ENCODE measurements at regions not wholly inside any gene's neighbourhood (a gene's known extent, or its start where the extent isn't known, plus 50 kb on each side); places are given as distances from the start of the nearest gene placed in this dataset.
"Not testable (repeated sequence)": the region's sequence is repeated elsewhere in the genome, so short reads cannot be mapped to it uniquely, and the experiment has no call there.

DNA sequence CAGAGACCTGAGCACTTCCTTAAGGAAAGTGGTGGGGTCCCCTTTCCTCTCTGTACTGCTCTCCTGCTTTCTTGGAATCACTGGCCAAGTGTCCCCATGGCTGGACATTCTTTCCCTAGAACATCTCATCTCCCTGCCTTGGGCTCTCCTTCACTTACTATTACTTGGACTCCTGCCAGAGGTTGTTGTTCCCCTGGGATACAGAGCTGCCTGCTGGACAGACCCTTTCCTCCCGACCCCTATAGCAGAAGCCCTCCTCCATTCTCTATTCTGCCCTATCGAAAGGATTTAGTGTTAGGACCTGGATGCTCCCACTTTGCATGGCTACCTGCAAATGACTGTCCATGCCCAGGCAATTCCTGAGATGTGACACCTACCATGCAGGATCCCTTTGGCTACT is 164.3 kb upstream of the PODXL start:
- no peak for DNase-seq

DNA sequence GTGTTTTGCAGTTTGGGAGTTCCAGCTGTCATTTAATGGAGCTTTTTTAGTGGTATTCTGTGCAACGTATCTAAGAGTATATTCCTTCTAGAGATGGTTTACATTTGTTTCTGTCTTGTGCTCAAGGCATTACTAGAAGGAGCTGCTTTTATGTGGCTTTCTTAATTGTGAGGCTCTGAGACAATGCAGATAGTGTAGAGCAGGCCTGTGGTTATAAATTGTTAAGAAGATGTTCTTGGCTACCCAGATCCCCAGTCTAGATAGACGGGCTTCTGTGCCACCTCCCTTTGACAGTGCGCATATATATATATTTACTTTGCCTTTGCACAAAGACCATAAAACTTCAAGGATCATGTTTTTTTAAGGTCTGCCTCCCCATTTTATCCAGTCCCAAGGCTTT is 160.8 kb upstream of the PODXL start:
- DNase-seq = no peak

DNA sequence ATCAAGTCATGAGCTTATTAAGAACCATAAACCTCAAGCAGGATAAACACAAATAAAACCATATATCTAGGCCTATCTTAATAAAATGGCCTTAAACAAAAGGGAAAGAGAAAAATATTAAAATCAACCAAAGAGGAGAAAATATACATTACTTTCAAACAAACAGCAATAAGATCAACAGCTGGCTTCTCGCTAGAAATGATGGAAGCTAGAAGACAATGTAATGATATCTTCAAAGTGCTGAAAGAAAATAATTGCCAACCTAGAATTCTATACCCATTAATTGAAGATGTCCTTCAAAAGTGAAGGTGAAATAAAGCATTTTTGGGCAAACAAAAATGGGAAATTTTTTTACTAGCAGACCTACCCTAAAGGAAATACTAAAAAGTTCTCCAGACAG is 142.9 kb upstream of the PODXL start:
- DNase-seq = no peak

DNA sequence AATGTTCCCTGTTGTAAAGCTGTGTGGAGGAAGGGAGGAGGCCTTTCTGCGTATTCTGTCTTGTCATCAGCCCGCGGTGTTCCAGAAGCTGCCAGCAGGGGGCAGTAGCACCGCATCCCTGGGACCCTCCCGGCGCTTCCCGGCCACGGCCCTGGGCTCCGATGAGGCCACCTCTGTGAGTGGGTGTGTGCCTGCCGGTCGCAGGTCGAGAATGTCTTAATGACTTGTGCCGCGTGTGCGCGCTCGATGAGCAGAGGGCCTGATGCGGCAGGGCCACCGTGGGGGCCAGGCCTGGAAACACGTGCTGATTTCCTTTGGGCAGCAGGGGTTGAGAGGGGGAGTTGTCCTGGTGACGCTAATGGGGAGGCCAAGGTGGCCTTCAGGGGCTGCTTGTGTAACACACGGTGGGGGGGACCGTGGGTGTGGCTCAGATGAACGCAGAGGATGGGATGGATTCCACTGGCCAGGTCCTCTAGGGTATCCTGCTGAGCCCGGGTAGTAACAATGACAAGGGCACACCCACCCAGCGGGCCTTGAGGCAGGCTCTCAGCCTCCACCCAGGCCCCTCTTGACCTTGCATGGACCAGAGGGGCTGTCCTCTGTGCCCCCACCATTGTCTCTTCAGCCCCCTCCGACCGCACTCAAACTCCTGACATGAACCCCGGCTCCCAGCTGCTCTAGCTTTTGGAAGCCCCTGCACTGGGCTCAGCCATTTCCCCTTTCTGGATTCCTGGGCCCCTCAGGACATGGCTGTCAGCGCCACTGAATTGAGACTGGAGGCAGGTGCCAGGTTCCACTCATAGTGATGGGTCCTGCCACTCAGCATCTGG is 135.9 kb upstream of the PODXL start:
- DNase-seq = peak; percentile 33

DNA sequence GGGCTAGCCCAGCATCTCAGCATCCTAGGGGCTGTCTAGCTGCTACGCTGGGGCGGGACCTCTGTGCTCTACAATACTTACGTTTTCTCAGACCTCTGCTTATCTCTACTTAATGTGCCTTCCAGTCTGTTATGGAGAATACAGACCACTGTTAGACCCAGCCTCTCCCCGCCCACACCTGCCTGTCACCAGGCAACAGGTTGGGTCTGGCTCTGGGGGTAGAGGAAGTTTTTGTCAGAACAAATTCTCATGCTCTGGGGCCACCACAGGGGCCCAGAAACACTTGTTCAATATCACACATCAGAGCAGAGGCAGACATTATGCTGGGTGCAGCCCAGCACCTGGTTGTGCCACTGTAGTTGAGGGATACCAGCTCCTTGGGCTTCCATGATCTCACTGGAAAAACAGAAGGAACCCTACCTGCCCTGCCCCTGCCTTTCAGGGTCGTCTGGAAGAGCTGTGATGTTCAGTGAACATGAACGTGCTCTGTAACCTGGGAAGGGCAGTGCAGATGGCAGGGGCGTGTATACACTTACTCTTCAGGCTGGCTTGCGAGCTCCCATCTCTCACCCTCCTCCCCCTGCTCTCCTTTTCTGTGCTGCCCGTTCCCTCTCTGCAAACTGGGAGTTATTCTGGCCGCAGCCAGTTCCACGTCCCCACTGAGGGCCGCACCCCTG is 135.2 kb upstream of the PODXL start:
- DNase-seq = no peak

DNA sequence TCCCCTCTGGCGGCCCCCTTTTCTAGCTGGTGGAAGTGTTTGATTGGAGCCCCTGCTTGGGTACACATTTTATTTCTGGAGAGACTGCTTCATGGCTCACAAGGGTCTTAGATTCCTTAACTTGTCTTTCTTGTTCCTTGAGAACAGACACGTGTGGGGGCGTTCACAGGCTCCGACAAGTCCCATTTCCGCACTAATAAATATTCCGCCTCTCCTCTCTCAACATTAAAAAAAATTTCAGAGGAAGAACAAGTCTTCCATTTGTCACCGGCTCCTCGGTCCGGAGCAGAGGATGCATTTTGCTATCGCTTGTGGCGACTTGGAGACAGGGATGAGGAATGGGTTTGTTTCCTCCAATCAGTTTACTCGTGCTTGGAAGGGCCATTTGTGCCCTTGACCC is 134.0 kb upstream of the PODXL start:
- DNase-seq = no peak

DNA sequence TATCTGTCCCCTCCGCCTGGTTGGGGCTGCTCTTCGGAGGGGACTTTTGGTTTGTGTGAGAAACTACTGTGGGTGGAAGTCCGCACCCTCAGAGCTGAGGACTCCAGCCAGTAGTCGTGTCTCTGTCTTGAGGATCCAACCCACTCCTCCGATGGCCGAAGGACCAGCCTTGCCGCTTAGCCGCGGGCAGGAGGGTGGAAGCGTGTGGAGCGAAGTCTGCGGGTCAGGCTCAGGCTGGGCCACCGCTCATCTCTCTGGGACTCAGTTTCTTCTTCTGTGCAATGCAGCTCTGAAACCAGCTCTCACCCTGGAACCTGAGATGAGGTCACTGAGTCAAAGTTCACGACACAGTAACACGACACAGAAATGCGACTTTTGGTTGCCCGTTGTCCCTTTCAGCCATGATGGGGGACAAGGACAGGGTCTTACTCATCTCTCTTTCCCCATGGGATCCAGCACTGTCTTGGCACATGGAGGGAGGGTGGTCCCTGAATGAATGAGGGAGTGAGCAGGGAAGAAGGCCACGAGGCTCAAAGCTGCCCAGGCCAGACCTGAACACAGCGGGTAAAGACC is 133.3 kb upstream of the PODXL start:
- no peak for DNase-seq

DNA sequence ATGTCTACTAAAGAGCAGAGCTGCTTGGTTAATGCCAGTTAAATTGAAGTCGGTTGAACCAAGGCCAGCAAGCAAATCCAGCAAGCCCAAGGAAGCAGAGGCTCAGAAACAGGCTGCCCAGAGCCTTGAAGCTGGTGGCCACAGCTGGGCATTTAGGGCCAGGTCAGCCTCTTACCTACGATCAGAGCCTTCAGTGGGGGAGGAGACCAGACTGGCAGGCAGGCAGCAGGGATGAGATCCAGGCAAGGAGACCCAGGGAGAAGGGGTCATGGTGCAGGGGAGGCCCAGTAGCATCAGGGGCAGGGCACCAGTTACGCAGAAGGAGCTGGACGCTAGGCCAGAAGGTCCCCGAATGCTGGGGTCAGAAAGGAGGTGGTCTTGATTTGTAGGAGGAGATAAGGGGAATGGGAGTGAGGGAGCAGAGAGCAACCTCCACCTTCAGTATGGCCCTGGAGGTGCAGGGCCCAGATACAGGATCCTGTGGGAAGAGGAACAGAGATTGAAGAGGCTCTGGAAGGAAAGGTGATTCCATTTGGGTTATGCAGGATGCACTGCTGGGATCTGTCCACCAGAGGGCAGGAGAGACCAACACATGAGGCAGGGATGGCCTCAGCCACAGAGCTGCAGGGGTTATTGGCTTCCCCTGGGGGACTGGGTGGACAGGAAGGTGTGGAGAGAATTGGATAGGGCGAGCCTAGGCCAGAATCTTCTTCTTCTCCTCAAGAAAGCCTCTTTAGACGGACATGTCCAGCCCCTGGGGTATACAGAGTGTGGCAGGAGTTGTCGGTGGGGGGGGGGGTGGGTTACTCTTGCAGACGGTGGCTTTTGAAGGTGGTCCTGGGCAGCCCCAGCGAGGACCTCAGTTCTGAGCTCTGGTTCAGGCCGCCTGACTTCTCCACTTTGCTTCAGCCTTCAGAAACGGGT is 132.6 kb upstream of the PODXL start:
- DNase-seq = peak; percentile 52

DNA sequence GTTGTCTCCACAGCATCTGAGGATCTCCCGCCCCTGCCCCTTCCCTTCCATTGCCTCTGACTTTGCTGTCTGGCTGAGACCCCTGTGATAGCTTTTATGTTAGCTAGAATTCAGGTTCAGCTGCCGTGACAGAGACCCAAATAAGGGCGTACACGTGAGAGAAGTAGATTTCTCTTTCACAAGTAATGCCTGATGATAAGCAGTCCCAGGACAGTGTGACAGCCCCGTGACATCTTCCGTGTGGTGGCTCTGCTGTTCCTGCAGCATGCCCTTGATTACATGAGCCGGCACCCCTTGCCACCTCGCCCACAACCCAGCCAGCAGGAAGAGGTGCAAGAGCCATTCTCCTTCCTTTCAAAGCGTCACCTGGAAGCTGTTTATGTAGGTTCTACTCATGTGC is 130.9 kb upstream of the PODXL start:
- no peak for DNase-seq

DNA sequence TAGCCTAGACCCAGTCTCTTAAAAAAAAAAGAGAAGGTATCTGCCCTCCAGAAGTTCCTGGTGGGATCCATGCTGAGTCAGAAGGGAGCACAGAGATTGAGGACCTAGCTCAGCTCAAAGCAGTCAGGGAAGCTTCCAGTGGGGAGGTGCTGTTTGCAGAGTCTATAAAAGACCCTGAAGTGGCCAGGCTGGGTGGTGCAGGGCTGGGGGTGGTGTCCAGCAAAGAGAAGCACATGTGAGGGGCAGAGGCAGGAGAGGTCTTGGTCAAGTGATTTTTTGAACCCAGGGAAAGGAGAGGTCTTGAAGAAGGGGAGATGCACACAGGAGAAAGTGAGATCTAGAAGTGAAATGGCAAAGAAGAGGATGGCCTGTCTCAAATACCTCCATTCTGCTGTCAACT is 130.4 kb upstream of the PODXL start:
- no peak for DNase-seq

DNA sequence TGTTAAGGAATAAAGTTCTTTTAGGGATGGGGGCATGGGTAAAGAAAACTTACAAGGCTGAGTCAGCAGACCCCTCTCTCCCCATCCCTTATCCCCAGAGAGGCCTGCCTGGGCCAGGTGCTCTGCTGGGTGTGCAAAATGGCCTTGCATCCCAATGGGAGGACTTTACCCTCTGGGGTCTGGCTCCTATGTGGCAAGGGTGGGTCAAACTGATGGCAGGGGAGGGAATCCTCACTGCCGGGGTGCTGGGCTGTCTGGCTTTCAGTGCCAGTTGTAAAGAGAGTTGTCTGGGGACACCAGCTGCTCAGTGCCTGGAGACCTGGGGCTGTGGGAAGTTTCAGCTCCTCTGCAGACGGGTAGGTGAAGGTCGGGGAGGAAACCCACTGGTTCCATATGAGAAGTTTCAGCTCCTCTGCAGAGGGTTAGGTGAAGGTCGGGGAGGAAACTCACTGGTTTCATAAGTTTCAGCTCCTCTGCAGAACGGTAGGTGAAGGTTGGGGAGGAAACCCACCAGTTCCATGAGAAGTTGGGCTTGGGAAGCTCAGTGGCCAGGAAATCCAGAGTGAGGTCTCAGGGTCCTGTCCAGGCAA is 127.2 kb upstream of the PODXL start:
- no peak for DNase-seq

DNA sequence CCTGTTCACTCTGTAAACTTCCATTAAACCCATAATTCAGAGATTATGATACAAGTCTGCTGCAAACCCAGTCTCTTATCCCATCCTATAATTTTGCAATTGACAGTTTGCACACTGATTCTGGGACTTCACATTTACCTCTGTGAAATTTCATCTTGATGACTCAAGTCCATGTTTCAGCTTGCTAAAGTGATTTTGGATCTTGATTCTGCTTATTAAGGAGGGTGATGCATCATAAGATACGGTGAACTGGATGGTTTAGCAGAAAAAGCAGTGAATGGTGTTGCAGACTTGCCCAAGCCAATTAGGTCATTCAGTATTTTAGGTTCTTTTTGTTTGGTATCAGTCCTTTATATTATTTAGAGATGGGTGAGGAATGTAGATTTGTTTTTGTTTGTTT is 125.5 kb upstream of the PODXL start:
- DNase-seq = no peak

DNA sequence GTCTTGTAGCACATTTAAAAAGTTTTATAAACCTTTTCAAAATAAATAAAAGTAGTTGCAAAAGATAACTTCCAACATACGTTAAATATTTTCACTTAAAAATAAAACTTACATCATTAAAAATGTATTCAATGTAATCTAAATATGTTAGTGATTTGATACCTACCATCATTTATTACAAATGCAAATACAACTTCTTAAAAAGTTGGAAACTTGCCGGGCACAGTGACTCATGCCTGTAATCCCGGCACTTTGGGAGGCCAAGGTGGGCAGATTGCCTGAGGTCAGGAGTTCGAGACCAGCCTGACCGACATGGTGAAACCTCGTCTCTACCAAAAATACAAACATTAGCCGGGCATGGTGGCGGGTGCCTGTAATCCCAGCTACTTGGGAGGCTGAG is 122.6 kb upstream of the PODXL start:
- not testable (repeated sequence) for DNase-seq

DNA sequence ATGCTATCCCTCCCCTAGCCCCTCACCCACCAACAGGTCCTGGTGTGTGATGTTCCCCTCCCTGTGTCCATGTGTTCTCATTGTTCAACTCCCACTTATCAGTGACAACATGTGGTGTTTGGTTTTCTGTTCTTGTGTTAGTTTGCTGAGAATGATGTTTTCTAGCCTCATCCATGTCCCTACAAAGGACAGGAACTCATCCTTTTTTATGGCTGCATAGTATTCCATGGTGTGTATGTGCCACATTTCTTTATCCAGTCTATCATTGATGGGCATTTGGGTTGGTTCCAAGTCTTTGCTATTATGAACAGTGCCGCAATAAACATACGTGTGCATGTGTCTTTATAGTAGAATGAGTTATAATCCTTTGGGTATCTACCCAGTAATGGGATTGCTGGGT is 120.4 kb upstream of the PODXL start:
- DNase-seq = not testable (repeated sequence)

DNA sequence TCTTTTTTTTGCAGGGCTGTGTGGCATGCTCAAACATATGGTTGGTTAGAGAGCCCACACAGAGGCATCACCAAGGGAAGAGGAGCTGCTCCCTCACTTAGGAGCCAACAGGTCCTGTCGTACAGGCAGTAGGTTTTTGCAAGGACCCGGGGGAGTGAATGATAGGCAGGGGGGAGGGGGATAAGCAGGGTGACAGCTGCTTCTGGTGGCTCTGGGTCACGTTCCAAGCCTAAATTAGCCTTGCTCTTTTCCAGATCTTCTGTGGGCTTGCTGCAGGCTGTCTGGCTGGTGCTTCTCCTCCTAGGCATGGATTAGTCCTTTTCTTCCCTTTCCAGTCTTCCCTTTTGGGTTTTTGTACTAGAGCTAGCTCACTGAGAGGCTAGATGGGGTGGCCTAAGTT is 117.7 kb upstream of the PODXL start:
- DNase-seq = no peak

DNA sequence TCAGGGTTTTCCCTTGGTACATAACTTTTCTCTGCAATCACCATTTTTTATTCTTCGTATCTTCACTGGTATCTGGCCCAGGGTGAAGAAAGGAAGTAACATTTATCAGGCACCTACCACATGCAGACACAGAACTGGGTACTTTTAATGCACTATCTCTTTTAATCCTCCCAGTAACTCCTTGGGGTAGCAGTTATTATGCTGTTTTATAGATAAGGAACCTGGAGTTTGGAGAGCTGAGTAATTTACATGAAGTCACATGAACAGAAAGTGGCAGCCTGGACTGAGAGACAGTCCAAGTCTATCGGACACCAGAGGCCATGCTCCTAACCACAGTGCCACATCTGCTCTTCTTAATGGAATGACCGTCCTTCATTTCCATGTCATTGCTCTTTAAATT is 117.1 kb upstream of the PODXL start:
- no peak for DNase-seq

DNA sequence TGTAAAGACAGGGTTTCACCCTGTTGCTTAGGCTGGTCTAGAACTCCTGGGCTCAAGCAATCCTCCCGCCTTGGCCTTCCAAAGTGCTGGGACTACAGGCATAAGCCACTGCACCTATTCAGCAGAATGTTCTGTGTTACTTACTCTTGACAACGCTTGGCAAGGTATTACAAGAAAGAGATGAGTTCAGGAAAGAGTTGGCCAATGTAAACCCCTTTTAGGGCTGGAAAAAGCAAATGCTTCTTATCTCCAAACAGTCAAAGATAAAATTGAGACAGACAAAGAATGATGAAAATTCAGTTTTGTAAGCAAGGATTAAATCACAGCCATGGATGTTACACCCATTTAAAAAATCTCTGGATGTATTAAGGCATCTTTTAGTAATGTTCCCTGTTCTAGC is 114.0 kb upstream of the PODXL start:
- no peak for DNase-seq

DNA sequence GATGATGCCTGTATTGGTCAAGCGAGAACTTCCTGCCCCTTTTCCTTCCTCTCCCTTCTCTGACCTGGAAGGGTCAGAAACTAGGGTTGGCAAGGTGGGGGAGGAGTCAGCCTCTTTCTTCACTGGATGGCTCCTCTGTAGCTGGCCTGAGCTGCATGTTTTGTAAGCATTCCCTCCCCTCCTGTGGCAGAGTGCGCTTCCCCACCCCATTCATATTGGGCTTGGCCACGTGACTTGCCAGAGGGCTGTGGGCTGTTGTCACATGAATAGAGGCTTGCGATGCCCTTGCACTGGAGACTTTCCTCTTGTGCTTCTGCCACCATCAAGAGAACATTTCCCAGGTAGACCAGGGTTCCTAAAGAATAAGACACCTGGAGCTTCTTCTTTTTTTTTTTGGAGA is 111.3 kb upstream of the PODXL start:
- DNase-seq = no peak

DNA sequence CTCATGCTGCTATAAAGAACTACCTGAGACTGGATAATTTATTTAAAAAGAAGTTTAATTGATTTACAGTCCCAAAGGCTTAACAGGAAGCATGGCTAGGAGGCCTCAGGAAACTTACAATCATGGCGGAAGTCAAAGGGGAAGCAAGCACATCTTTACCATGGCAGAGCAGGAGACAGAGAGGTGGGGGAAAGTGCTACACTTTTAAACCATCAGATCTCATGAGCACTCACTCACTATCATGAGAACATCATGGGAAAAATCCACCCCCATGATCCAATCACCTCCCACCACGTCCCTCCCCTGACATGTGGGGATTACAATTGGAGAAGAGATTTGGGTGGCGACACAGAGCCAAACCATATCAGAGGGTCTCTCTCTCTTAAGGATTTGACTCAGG is 108.6 kb upstream of the PODXL start:
- no peak for DNase-seq

DNA sequence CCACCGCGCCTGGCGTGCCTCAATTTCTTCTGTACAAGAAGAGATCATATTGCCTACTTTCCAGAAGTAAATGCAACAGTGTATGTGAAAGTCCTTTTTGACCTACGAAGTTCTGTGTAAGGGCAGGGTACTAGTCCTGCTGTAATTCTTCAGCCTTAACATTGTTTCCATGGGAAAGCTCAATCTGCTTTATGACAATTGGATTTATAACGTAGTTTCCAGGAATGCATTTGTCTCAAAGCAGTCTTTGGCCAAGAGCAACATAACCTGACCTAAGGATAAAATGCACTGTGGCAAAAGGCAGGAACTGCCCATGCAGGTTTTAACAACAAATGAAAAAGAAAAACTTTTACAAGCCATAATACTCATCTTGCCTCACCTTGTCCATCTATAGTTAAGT is 108.1 kb upstream of the PODXL start:
- DNase-seq = no peak

DNA sequence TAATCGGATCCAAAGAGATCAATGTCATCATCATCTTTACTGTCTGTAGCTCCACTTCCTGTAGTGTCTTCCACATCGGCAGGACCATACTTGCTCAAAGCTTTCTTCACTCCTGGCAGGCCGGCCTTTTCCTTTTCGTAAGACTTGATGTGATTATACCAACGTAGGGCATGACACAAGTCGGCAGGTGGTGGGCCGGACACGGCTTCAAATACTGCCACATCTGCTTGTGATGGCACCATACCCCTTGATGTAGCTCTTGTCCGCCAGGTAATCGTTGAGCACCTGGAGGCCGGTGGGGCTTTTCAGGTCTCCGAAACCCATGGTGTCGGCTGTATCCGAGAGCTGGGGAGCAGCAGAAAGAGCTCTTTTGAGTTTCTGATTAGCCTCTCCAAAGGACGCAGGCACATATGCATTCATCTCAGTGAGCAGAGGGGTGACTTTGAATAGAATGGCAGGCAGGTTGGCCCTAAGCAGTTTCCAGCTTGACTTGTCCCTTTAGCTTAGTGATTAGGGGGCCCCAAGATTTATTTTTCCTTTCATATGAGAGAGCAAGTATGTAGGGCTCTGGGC is 106.0 kb upstream of the PODXL start:
- DNase-seq = not testable (repeated sequence)

DNA sequence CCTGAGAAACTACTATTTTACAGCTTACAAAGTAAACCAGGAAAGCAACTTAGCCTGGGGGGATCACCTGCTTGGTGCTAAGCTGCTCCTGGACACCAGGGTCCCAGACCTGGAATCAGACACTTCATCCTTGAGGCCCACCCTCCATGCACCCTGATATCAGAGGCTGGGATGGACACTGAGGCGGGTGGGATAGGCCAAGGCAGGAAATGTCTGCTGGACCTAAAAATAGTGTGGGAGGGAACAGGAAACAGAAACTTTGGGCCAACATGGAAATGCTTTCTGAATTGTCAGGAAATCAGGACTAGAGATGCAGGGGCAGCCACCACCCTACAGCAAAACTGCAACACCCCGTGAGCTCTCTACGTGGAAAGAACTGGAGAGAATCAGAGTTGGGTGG is 101.5 kb upstream of the PODXL start:
- no peak for DNase-seq

Measured in HCEC 1CT (cell line).